CD4-positive, alpha-beta T cell (primary cell): ENCODE measurements at regions not wholly inside any gene's neighbourhood (a gene's known extent, or its start where the extent isn't known, plus 50 kb on each side); places are given as distances from the start of the nearest gene placed in this dataset.
"Not testable (repeated sequence)": the region's sequence is repeated elsewhere in the genome, so short reads cannot be mapped to it uniquely, and the experiment has no call there.

ENCODE experiments used
- ATAC-seq: fragments of 200-7000 bp; cut with Tn5 transposase; one replicate; pipeline ENCODE4 v1.10.0; 2022; ENCODE audit warnings: mild to moderate bottlenecking; ENCODE audit not compliant: poor library complexity
- CTCF ChIA-PET: fragments of 350-600 bp; sonication (Branson Sonifier 250); formaldehyde crosslinking; loops from one replicate; lab custom pipeline; 2021; ENCODE audit warnings: antibody characterized with exemption, inconsistent platforms; lab: Charles Lee
- POLR2A ChIA-PET: fragments of 350-600 bp; sonication (Branson Sonifier 250); formaldehyde crosslinking; loops from one replicate; lab custom pipeline; 2021; ENCODE audit warnings: antibody characterized with exemption, inconsistent platforms; lab: Charles Lee
- DNase-seq, 14 experiments: peaks; one replicate each; pipeline ENCODE4 v3.0.0-alpha.2; 2013 to 2020; ENCODE audit warnings: mixed read lengths in 2 of 14
- H3K27ac ChIP-seq, 2 donors: one replicate each; pipeline versions ENCODE4 v1.5.1 to v1.7.0; 2013; ENCODE audit warnings: low read length in 2 of 2, low read depth in 1 of 2, mild to moderate bottlenecking in 1 of 2
- H3K27me3 ChIP-seq, 2 experiments: 1 replicate in 1 of 2; 2 replicates in 1 of 2; pipeline versions ENCODE4 v1.6.1 to v1.7.0; 2013; ENCODE audit warnings: low read length in 2 of 2, control low read depth in 1 of 2, mild to moderate bottlenecking in 1 of 2, moderate library complexity in 1 of 2; ENCODE audit not compliant: insufficient read depth in 2 of 2, control insufficient read depth in 1 of 2
- H3K36me3 ChIP-seq: one replicate; pipeline ENCODE4 v1.6.1; 2013; ENCODE audit warnings: low read length, control low read depth; ENCODE audit not compliant: insufficient read depth
- H3K4me1 ChIP-seq: one replicate; pipeline ENCODE4 v1.6.1; 2013; ENCODE audit warnings: low read length, control low read depth; ENCODE audit not compliant: insufficient read depth
- H3K4me3 ChIP-seq: one replicate; pipeline ENCODE4 v1.5.1; 2013; ENCODE audit warnings: mild to moderate bottlenecking, low read length, moderate library complexity
- H3K9me3 ChIP-seq, 2 experiments: 1 replicate in 1 of 2; 2 replicates in 1 of 2; pipeline versions ENCODE4 v1.6.1 to v1.7.0; 2013; ENCODE audit warnings: low read length in 2 of 2, mild to moderate bottlenecking in 2 of 2, control low read depth in 1 of 2, moderate library complexity in 1 of 2; ENCODE audit not compliant: control insufficient read depth in 1 of 2, insufficient read depth in 1 of 2
- H3K27ac Mint-ChIP-seq: one replicate; pipeline ENCODE4 v1.8.0; 2020; ENCODE audit warnings: mixed read lengths
- H3K27me3 Mint-ChIP-seq: one replicate; pipeline ENCODE4 v1.8.0; 2021; ENCODE audit warnings: mixed read lengths
- H3K36me3 Mint-ChIP-seq: one replicate; pipeline ENCODE4 v1.8.0; 2021; ENCODE audit warnings: low read depth, mixed read lengths
- H3K4me1 Mint-ChIP-seq: one replicate; pipeline ENCODE4 v1.8.0; 2021; ENCODE audit warnings: low read depth, mixed read lengths
- H3K4me3 Mint-ChIP-seq: one replicate; pipeline ENCODE4 v1.8.0; 2020; ENCODE audit warnings: mild to moderate bottlenecking, mixed read lengths
- H3K9me3 Mint-ChIP-seq: one replicate; pipeline ENCODE4 v1.8.0; 2020; ENCODE audit warnings: mixed read lengths
- intact Hi-C, 2 experiments: fragments of 100-400 bp; cut with DNase I in 1 of 2; cut with micrococcal nuclease in 1 of 2; formaldehyde crosslinking; loops; one replicate each; pipeline versions ENCODE4 v1.15.1 to v1.9.0; 2023 to 2025; cut with DNase I, micrococcal nuclease
- TF ChIP-seq, protein P1 (sequence below): fragments of 200-600 bp; IDR thresholded peaks from one replicate; pipeline ENCODE4 v1.8.0; 2022; ENCODE audit warnings: antibody characterized with exemption, mild to moderate bottlenecking

DNA sequence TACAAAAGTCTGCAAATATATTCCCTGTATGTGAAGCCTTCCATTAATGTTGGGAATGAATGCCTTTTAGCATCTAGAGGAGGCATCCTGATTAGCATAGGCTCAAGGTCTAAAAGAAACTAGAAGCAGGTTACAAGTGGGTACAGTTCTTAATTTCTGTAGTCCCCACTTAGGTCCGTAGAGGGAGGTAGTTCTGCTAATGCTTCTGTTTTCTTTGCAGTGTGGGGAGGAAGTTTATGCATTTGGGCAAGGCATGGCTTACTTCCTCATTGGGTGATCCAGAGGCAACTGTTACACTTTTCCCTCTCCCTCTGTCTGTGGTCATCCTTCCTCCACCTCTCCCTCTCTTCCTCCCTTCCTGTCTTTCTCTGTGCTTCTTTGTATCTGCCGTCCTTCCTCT lies 108.4 kb upstream of the ZKSCAN2 start:
- POLR2A ChIA-PET, result no interaction called here
- Histone ChIP-seq H3K27me3 (peaks cover 0 to 5% of the 10 kb centered on the region in 2 experiments), H3K4me3 (no peak overlapping the region), H3K27ac (no peak overlapping the region), H3K4me1 (no peaks in the 10 kb centered on the region), H3K9me3 (no peaks in the 10 kb centered on the region), H3K36me3 (no peaks in the 10 kb centered on the region)
- Mint-ChIP-seq H3K27ac (no peak overlapping the region), H3K36me3 (no peaks in the 10 kb centered on the region), H3K4me1 (no peaks in the 10 kb centered on the region), H3K9me3 (no peaks in the 10 kb centered on the region), H3K27me3 (peaks cover 27% of the 10 kb centered on the region), H3K4me3 (no peak overlapping the region)
- ATAC-seq (no peak), DNase-seq (no peak)
- TF ChIP-seq, protein P1, sequence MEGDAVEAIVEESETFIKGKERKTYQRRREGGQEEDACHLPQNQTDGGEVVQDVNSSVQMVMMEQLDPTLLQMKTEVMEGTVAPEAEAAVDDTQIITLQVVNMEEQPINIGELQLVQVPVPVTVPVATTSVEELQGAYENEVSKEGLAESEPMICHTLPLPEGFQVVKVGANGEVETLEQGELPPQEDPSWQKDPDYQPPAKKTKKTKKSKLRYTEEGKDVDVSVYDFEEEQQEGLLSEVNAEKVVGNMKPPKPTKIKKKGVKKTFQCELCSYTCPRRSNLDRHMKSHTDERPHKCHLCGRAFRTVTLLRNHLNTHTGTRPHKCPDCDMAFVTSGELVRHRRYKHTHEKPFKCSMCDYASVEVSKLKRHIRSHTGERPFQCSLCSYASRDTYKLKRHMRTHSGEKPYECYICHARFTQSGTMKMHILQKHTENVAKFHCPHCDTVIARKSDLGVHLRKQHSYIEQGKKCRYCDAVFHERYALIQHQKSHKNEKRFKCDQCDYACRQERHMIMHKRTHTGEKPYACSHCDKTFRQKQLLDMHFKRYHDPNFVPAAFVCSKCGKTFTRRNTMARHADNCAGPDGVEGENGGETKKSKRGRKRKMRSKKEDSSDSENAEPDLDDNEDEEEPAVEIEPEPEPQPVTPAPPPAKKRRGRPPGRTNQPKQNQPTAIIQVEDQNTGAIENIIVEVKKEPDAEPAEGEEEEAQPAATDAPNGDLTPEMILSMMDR, result no peak
- intact Hi-C loops, result no loop called here
- CTCF ChIA-PET, result no interaction called here

DNA sequence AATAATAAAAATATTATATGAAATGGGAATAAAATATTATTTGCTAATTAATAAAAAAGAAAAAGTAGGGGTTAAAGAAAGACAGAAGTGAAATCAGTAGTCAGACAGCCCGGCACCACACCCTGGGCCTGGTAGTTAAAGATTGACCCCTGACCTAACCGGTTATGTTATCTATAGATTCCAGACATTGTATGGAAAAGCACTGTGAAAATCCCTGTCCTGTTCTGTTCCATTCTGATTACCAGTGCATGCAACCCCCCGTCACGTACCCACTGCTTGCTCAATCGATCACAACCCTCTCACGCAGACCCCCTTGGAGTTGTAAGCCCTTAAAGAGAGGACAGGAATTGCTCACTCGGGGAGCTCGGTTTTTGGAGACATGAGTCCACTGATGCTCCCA lies 101.9 kb upstream of the ZKSCAN2 start:
- DNase-seq, H3K4me3 ChIP-seq, H3K4me1 ChIP-seq, H3K36me3 ChIP-seq, H3K36me3 Mint-ChIP-seq, CTCF ChIA-PET, POLR2A ChIA-PET, H3K27me3 ChIP-seq, H3K27ac Mint-ChIP-seq, H3K4me1 Mint-ChIP-seq, H3K4me3 Mint-ChIP-seq, H3K9me3 Mint-ChIP-seq, H3K9me3 ChIP-seq, intact Hi-C loops, H3K27ac ChIP-seq, ATAC-seq: not testable (repeated sequence)
- H3K27me3 Mint-ChIP-seq, result peaks cover 12% of the 10 kb centered on the region

DNA sequence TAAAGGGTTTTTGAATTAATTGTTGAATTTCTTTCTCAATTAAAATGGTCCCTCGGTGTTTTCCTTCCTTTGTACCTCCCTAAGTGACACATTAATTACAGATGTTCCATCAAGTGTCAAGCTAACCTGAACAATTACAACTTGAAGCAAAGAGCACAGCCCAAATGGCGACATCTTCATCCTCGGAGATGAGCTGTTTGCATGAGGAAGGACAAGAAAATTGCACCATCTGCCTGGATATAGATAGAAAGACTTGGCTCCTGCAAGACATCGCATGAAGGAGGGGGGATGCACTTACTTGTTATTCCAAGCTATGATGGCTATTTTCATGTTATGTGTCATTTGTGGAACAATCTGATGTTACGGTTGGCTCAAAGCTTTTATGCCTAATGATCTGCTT lies 86.4 kb upstream of the ZKSCAN2 start:
- Mint-ChIP-seq H3K27ac (no peak overlapping the region), H3K27me3 (peaks cover 66% of the 10 kb centered on the region), H3K9me3 (no peaks in the 10 kb centered on the region), H3K36me3 (no peaks in the 10 kb centered on the region), H3K4me1 (no peaks in the 10 kb centered on the region), H3K4me3 (no peak overlapping the region)
- intact Hi-C loops, result no loop called here
- TF ChIP-seq, protein P1, result no peak
- no peak overlapping the region for H3K27ac ChIP-seq
- H3K9me3 ChIP-seq, result no peaks in the 10 kb centered on the region
- ATAC-seq (no peak), DNase-seq (no peak)
- H3K4me1 ChIP-seq, result no peaks in the 10 kb centered on the region
- CTCF ChIA-PET, result no interaction called here
- POLR2A ChIA-PET, result no interaction called here
- no peak overlapping the region for H3K4me3 ChIP-seq
- H3K36me3 ChIP-seq, result no peaks in the 10 kb centered on the region
- no peaks in the 10 kb centered on the region for H3K27me3 ChIP-seq

DNA sequence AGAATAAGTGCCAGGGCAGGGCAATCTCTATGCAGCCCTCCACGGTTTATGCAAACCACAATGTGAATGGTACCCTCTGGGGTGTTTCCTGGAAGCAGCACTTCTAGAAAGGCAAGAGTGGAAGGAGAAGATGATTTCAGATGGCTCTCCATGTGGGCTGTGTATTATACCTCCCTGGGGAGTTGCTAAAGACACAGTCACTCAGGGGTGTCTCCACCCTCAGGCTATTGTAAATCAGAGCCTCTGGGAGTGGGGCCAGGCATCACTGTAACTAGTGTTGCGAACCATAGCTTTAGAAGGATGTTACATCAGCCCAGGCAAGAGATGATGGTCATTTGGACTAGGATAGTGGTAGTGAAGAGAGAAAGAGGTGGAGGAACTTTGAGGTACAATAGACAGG lies 83.3 kb upstream of the ZKSCAN2 start:
- Mint-ChIP-seq H3K4me3 (no peak overlapping the region), H3K27me3 (peaks cover 48% of the 10 kb centered on the region), H3K27ac (no peak overlapping the region), H3K4me1 (no peaks in the 10 kb centered on the region), H3K36me3 (no peaks in the 10 kb centered on the region), H3K9me3 (no peaks in the 10 kb centered on the region)
- no peaks in the 10 kb centered on the region for H3K27me3 ChIP-seq
- no peak overlapping the region for H3K4me3 ChIP-seq
- ATAC-seq (no peak), DNase-seq (no peak)
- ChIA-PET CTCF (no interaction called here), POLR2A (no interaction called here)
- TF ChIP-seq, protein P1, result no peak
- H3K9me3 ChIP-seq, result peaks cover 0 to 3% of the 10 kb centered on the region in 2 experiments
- no peaks in the 10 kb centered on the region for H3K36me3 ChIP-seq
- no peak overlapping the region for H3K27ac ChIP-seq
- no peaks in the 10 kb centered on the region for H3K4me1 ChIP-seq
- intact Hi-C loops, result no loop called here
